RCC 7860 (cell line): ENCODE measurements at regions not wholly inside any gene's neighbourhood (a gene's known extent, or its start where the extent isn't known, plus 50 kb on each side); places are given as distances from the start of the nearest gene placed in this dataset.
A peak's percentile ranks its signal among the peaks of the same experiment; 100 is the strongest.

ENCODE experiments used
- DNase-seq: peaks from one replicate; pipeline ENCODE4 v3.0.0-alpha.2; 2015; ENCODE audit warnings: low spot score
- FAIRE-seq: peaks from 2 replicates; lab custom pipeline; 2012; peaks lifted over from hg19 to GRCh38; lab: Jason Lieb, UNC

DNA sequence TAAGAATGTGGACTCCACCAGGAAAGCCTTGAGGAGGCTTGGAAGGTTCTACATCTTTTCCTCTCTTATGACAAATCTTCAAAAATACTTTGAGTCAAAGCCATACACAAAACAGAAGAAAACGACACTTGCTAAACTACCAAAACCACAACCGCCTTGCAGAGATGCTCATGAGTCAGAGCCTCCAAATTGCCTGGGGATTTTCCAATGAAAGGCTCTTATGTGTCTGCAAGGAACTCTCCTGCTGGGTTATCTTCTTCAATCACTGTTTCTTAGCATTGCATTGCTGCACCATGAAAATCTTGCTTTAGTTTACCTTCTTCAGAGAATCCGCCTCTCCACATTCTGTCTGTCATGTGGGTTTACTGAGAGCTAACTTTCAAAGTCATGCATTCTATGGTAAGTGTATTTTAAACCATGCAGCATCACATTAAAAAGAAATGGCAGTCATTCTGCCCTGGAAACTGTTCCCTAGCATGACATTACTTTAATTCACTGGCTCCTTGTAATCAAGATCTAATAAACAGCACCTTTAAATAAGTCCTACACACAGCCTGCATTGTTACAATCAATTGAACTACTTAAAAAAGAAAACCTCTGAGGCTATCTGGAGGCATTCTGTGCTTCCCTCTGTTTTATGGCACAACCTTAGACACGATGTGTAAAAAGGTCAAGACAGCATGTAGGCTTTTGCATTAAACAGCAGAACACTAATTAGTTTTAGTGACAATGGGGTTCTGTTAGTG, 210.0 kb upstream of the FOXD3 start:
- FAIRE-seq (peak; percentile 80), DNase-seq (peak; percentile 60)

DNA sequence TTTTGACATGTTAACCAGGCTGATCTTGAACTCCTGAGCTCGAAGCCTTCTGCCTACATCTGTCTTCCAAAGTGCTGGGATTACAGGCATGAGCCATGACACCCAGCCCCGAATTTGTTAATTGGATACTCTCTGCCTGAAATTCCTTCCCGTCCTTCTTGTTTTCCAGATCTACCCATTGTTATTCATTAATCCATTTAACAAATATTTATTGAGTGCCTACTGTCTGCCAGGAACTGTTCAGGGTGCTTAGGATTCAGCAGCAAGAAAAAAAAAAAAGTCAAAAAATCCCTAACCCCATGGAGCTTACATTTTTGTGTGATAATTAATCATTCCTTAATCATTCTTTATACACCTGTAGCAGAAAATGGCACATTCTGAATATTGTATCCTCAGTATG, 206.8 kb upstream of the FOXD3 start:
- DNase-seq (no peak), FAIRE-seq (no peak)

DNA sequence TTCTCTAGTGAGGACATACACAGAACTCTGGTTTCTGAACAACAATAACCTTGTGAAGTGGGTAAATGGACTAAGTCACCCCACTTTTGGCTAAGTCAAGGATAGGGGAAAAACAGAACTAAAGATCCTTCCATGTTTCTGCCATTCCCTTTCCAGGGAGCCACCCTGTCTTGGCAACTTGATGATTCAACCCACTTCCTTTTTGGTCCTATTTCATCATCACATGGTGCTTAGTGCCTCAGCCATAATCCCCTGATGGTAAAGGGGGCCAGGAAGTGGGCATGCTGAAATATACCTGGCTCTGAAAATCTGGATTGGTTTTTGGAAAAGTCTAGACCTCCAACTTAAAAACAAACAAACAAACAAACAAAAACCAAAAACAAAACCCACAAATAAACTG, 206.4 kb upstream of the FOXD3 start:
- no peak for FAIRE-seq

DNA sequence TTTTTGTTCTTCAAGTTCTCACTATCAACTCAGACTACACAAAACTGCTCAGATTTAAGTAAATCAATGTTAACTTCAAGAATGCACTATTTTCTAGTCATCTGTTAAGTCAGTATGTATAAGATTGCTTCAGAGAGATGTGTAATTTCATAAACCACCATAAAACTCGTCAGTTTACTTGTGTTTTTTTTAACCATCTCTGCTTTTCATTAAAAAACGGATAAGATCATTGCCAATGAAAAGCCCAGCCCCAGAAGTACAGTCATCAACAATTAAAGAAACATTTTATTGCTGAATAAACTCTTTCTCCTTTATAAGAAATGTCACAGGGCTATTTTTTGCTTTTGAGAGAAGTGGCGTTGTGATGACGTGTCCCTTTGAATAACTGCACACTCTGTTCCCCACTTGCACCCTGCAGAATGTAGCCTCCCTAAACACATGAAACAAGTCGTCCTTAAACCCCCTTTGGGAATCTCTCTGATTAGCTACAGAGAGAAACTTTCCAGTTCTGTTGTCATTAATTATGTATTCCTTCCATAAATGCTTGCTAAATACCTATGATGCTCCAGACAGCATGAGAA, 202.7 kb upstream of the FOXD3 start:
- FAIRE-seq (no peak), DNase-seq (no peak)

More for the DNA sequence above, 206.4 kb upstream of the FOXD3 start:
- DNase-seq: peak; percentile 12

DNA sequence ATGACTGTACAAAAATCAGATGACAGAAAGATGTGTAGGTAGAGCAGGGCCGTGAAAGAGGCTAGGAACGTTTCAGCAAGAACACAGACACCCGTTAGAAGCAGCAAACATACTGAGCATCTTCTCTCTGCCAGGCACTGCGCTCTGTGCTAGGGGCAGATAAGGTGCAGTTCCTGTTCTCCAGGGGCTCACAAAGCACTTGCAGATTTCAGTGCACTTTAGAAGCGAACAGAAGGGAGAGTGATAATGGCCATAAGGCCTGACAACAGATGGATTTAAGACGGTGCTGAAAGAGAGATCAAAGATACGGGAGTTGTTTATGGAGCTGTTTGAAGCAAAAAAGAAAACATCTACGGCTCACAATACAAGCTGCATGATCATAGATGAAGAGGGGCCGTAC, 200.3 kb upstream of the FOXD3 start:
- FAIRE-seq (no peak), DNase-seq (no peak)

DNA sequence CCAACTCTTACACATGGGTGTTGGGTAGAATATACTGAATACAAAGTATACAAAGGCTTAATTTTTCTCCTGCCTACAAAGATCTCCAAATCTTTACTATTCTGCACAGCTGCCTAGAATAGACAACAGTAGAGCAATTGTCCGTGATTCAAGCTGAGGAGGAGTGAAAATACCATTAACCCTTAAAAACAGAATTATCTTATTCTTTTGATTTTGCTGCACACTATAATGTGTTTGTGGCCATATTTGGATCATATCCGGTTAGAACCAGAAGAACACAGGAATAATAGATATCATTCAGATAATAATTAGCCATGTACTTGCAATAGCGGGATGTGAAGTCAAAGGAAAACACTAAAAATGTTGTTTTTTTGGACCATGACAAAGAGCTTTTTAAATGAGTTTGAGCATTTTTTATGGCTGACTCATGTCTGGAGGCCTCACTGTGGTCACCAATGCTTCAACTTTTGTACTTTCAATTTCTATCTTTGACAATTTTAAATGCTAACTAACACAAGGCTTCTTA, 197.6 kb upstream of the FOXD3 start:
- FAIRE-seq: peak; percentile 95
- DNase-seq: peak; percentile 78

DNA sequence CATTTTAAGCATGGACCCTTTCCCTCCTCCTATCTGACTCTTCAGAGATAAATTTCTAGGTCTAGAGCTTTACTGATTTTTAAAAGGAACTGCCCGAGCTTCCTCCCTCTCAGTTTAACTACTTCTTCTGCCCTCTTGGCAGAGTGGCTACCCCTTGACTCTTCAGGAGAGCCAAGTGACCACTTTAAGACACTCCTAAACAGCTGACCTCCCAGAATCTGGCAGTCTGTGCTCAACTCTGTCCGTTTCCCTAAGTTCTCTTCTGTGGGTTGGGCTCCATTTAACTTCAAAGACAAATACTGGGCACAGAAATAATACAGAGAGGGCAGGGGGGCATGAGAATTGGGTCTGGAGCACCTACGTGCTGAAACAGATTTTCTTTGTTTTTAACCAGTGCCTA, 196.3 kb upstream of the FOXD3 start:
- DNase-seq: no peak
- no peak for FAIRE-seq

DNA sequence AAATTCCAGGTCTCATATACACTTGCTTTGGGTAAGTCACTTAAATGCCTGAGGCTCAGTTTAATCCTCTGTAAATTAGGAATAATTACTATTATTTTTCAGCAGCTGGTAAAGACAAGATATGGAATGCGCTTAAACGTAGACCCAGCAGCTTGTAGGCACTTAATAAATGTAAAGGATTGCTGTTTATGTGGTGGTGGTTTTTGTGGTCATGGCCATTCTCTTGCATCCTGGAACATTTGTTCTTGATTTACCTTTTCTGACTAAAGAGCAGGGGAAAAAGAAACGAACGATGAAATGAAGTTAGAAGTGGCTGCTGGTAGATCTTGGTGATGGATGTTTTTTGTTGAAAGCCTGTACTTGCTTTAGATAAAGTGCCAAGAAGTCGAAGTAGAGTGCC, 195.0 kb upstream of the FOXD3 start:
- no peak for DNase-seq
- FAIRE-seq: no peak

DNA sequence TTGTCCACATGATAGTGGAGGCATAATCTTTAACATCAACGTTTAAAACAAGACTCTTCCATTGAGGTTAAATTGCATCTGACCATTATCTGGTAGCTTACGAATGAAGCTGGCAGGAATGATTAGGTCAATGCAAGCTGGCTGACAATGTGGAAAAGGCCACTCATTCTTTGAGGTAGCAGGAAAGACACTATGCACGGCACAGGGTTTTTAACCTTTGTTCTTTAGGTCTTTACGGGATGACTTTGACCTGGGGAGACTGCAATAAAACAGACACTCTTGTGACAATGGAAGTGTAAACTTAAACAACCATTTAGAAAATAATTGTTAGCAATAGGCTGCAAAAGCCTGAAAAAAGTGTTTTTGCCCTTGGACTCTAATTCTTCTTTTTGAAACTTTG, 193.8 kb upstream of the FOXD3 start:
- DNase-seq (no peak), FAIRE-seq (no peak)

DNA sequence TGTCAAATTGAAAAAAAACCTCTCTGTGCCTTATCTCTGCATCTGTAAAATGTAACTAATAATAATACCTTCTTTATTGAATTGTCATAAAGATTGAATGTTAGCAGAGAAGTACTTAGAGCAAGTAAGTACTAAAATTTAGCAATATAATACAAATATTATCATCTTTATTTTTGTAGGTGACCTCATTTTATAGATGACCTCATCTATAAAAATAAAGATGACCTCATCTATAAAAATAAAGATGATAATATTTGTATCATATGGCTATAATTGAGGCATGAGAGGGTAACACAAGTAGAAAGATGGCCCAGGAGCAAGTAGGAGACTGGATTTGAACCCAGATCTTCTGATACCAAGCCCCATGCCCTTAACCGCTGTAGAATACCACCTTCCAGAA, 193.2 kb upstream of the FOXD3 start:
- no peak for FAIRE-seq
- no peak for DNase-seq

DNA sequence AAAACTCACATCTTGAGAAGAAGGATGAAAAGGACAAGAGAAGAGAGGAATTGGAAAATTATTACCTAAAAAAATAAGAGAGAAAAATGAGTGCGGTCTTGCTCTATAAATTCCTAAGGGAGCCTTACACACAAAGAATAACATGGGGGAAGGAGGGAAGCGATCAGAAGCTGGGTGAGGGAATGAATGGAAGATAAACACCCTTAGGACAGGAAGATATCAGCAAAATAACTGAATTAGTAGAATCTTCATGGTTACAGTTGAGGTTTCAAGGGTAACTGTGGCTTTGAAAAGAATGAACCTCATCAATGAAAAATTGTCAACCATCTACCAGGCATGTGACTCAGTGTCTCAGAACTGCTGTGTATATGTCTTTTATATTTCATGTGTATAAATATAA, 192.5 kb upstream of the FOXD3 start:
- no peak for DNase-seq
- no peak for FAIRE-seq

DNA sequence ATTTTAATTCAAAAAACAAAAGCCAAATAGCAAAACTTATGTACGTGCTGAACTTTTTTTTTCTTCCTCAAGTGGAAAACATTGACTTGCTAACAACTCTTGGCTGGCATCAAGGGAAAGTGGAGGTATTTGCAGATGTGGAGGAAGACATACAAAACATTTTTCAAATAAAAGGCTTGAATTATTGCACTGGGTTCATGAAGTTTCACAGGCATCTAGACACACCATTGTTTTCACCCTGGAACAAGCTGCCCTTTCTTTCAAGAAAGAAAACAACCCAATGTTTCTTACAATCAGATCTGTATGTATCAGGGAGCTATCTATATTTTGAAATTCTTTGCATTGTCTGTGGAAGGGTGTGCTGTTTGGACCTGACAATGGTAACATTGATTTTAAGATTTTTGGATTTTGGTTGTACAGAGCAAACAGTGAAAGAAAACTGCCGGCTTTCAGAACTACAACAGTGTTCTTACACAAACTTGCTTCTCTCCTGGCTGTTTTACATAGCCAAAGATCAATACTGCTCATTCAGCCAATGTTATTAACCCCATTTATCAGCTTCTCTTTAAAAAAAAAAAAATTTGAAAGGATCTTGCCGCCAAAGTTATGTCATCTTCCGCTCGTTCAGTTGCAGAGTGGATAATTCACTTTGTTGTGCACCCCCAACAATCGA, 187.7 kb upstream of the FOXD3 start:
- no peak for DNase-seq
- FAIRE-seq: no peak

DNA sequence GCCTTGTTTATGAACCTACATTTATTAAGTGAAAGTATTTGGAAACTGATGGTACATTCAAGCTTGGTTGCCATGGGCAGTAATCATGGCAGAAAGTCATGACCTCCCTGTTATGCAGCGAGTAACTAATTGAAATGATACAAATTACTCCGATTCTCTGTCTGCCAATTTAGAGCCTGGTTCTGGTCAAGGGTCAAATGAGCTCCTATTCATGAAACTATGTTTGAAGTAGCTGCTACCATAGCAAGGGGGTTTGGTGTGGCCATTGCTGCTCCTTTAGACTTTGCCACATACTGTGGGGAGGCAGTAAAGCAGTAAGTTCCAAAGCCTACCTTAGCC, 187.2 kb upstream of the FOXD3 start:
- FAIRE-seq (no peak), DNase-seq (no peak)

DNA sequence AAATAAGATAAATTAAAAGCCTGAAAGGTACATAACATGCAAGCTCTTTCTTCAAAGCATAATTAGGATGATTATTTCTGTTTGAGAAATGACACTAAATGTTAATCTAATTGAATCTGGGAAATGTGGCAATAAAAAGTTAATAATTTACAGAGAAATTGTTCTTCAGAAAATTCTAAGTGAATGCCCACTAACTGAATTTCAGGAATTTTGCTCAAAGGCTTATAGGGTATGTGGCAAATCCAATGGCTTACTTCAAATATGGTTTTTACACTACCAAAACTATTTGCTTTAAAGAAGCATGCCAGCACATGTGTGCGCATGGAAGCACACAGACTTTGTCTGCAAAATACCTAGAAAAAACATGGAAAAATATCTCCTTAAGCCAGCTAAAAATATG, 186.6 kb upstream of the FOXD3 start:
- DNase-seq (no peak), FAIRE-seq (no peak)

DNA sequence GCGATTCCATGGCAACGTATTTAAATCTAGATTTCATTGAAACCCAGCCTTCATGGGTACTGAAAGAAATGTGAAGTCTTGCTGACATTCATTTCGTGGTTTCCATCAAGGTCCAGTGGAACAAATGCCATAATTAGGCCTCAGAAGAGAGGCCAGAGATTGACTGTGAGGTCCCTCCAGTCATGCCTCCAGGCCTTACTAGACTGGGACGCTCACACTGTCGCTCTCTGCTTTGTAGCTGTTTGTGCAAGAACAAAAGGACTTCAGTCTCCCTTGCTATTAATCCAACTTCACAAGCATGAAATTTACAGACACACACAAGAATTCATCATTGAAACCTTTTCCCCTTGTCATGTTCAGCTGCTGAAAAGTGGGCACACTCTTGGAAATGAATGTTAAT, 180.4 kb upstream of the FOXD3 start:
- DNase-seq: no peak
- FAIRE-seq: no peak

DNA sequence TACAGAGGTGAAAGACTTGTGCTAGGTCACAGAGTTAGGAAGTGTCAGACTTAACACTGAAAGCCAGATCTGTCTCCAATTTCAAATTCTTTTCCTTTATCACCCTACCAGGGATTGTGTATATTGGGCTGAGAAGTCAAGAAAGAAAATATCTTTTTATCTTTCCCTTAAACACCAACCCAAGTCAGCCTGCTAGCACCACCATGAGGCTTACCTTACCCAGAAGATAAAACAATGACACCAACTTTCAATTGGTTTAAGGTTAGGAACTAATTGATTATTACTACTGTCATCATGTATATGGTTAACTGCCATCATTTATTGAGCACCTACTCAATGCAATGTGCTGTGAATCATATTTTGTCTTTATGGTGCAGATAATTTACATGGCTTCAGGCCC, 178.9 kb upstream of the FOXD3 start:
- DNase-seq: no peak
- FAIRE-seq: no peak

DNA sequence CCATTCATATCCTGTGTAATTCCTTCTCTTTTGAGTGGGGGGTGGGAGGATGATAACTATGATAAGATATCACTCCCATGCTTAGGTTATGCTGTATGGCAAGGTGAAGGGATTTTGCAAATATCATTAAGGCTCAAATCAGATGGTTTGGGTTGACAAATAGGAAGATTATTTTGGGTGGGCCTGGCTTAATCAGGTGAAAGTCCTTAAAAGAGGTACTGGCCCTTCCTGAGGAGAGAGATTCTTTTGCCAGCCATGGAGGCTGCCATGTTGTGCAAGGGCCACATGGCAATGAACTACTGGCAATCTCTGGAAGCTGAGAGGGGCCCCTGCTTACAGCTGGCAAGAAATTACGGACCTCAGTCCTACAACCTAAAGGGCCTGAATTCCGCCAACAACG, 174.6 kb upstream of the FOXD3 start:
- no peak for FAIRE-seq
- DNase-seq: no peak

DNA sequence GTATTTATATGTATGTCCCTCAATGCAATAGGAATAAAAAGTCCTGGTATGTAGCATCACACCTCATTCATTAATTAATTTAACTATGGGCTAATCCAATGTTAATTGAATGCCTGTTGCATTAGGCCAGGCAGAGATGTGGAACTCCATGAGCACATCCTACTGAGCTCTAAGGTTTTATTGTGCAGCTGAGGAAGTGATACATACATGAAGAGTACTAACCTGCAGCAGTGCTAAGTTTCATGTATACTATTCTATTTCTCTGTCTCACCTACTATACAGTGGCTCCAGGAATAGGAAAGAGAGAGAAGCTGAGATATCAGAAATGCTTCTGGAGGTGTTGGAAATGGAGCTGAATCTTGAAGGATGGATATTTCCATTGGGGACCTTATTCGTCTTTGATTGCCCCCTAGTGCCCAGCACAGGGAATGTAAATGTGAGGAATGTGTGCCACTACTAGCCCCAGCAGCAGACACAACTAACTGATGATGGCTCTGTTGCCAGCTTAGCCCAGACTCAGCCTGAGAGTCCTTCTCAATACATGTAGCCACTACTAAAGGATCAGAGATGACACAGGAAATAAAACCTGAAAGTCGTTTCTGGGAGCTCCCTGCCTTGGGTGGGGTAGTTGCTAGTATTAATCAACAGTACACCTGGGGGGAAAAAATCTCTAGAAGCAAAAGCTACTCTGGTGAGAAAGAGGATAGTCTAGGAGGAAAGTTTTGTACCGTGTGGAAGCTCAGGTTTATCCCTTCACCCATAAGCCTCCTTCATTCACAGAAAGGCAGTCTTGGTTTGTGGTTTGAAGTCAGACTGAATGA, 173.3 kb upstream of the FOXD3 start:
- no peak for FAIRE-seq
- DNase-seq: peak; percentile 34

DNA sequence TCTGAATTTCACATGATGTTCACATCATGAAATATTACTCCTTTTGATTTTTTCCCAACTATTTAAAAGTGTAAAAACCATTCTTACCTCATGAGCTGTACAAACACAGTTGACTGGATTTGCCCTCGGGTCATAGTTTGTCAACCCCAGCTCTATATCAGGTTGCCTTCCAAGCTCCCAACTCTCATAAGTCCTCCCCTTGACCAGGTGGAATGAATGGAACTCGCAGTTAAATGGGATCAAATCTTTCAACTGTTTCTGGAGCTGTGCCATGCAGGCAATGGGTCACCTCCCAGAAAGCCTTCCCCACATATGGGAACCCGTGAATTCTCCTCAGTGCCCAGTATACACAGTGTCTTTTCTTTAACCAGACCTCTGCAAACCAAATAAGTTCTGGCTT, 169.8 kb upstream of the FOXD3 start:
- no peak for FAIRE-seq
- no peak for DNase-seq

DNA sequence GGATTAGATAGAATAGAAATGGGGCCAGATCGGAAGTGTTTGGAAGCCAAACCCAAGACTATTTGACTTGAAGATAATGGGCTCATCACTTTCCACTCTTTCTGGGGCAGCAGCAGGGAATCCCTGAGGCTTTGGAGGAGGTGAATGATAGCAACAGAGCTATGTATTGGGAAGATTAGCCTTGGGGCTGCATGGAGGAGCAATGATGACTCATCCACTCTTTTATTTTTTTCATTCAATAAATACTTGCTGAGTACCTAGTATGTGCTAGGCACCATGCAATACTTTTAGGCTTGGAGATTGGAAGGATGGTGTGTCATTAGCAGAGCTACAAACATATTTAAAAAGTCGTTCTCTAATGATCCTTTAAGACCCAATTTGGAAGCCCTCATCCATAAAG, 166.9 kb upstream of the FOXD3 start:
- DNase-seq (no peak), FAIRE-seq (no peak)

DNA sequence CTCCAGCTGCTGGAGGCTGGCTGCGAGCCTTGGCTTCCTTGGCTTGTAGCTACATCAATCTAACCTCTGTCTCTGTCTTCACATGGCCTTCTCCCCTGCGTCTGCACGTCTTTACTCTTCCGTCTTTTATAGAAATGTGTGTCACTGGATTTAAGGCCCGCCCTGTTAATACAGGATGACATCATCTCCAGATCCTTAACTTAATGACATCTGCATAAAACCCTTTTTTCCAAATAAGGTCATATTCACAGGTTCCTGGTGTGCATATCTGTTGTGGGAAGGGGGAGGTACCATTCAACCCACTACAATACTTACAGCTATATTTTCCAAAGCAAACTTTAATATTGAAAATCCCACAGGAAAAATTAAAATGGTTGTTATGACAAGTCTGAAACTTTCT, 165.3 kb upstream of the FOXD3 start:
- no peak for FAIRE-seq

More for the DNA sequence above, 165.3 kb upstream of the FOXD3 start:
- DNase-seq: no peak
